ENCODE measurements at regions not wholly inside any gene's neighbourhood (a gene's known extent, or its start where the extent isn't known, plus 50 kb on each side); places are given as distances from the start of the nearest gene placed in this dataset.

DNA sequence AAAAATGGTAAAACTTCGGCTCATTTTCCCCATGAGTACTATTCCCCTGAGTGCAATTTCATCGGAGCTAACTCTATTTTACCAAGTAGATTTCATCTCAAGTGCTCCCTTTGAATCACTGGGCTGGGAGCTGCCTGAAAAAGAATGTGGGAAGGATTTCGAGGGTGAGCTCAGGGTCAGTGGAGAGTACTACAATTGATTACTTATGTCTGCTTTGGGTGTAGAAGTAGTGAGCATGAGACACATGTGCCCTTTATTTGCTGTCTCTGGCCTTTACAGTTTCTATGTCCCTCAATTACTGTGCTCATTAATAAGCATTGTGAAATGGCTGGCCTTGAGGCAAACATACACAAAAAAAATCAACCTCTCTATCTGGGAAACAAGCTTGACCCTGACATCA lies 172.7 kb upstream of the RFX3 start:
- RAD21 ChIA-PET (ENCODE audit: low non-redundant PET in 1 of 2, low total read pairs in 2 of 2, uncharacterized antibody in 2 of 2, unreplicated experiment in 2 of 2): no interaction called here
- no TSS peak for BruUV-seq (replicated peaks)
- Histone ChIP-seq H3K4me1 (ENCODE audit: control insufficient read depth in 1 of 2, insufficient read depth in 2 of 2, low read length in 2 of 2) (no peaks in the 10 kb centered on the region), H3K4me2 (ENCODE audit: low read length) (no peak overlapping the region), H3K9me3 (ENCODE audit: control insufficient read depth in 1 of 2, insufficient read depth in 1 of 2, low read depth in 1 of 2, low read length in 2 of 2) (no peaks in the 10 kb centered on the region), H3K9me2 (ENCODE audit: insufficient read depth) (no peaks in the 10 kb centered on the region), H3K9ac (ENCODE audit: low read length) (no peak overlapping the region), H3K36me3 (ENCODE audit: control insufficient read depth in 1 of 2, insufficient read depth in 2 of 2, low read length in 2 of 2) (no peaks in the 10 kb centered on the region), H3K27me3 (ENCODE audit: insufficient read depth, low read length) (no peaks in the 10 kb centered on the region), H3K27ac (ENCODE audit: low read depth, low read length) (no peak overlapping the region), H4K20me1 (ENCODE audit: insufficient read depth) (no peaks in the 10 kb centered on the region), H3K4me3 (replicated peaks in 1 of 2; ENCODE audit: low read depth in 1 of 2, low read length in 2 of 2) (no peak overlapping the region), H2AFZ (ENCODE audit: low read depth, low read length, poor library complexity, severe bottlenecking) (no peak overlapping the region), H3K79me2 (ENCODE audit: insufficient read depth, low read length) (no peaks in the 10 kb centered on the region)
- POLR2A ChIA-PET: interaction anchor here (1.0 kb wide), 1 partner anchor 11 kb away, joined by 3 read pairs; no protein-coding TSS in a partner anchor
- TF ChIP-seq SIN3A (IDR thresholded peaks at IDR 0.05; ENCODE audit: low read depth) (no peak), CEBPB (IDR thresholded peaks at IDR 0.05; ENCODE audit: low read depth) (no peak), YY1 (IDR thresholded peaks at IDR 0.05; ENCODE audit: extremely low read depth, insufficient replicate concordance, low read depth, low read length) (no peak), FOSL1 (IDR thresholded peaks at IDR 0.05; ENCODE audit: low read depth) (no peak), JUND (IDR thresholded peaks at IDR 0.05) (no peak), RAD21 (IDR thresholded peaks at IDR 0.05; ENCODE audit: low read depth) (no peak), EZH2 (IDR thresholded peaks at IDR 0.05) (no peak), ZFX (IDR thresholded peaks at IDR 0.05) (no peak), EZH2phosphoT487 (IDR thresholded peaks at IDR 0.05; ENCODE audit: borderline replicate concordance) (no peak), ELF1 (IDR thresholded peaks at IDR 0.05; ENCODE audit: borderline replicate concordance, low read depth) (no peak), POLR2AphosphoS5 (IDR thresholded peaks at IDR 0.05; ENCODE audit: low read depth, low read length) (no peak), ATF3 (IDR thresholded peaks at IDR 0.05) (no peak), EGR1 (IDR thresholded peaks at IDR 0.05; ENCODE audit: low read depth) (no peak), TCF7L2 (IDR thresholded peaks at IDR 0.05; ENCODE audit: borderline replicate concordance, extremely low read depth, insufficient read depth, insufficient read length) (no peak), CBX3 (IDR thresholded peaks at IDR 0.05; ENCODE audit: low read depth) (no peak), SRF (IDR thresholded peaks at IDR 0.05; ENCODE audit: low read depth) (no peak), SP1 (IDR thresholded peaks at IDR 0.05; ENCODE audit: low read depth) (no peak)
- TF ChIP-seq, protein P1, sequence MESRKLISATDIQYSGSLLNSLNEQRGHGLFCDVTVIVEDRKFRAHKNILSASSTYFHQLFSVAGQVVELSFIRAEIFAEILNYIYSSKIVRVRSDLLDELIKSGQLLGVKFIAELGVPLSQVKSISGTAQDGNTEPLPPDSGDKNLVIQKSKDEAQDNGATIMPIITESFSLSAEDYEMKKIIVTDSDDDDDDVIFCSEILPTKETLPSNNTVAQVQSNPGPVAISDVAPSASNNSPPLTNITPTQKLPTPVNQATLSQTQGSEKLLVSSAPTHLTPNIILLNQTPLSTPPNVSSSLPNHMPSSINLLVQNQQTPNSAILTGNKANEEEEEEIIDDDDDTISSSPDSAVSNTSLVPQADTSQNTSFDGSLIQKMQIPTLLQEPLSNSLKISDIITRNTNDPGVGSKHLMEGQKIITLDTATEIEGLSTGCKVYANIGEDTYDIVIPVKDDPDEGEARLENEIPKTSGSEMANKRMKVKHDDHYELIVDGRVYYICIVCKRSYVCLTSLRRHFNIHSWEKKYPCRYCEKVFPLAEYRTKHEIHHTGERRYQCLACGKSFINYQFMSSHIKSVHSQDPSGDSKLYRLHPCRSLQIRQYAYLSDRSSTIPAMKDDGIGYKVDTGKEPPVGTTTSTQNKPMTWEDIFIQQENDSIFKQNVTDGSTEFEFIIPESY (IDR thresholded peaks at IDR 0.05; ENCODE audit: extremely low read depth, insufficient replicate concordance, low read length): no peak
- TF ChIP-seq, protein P2, sequence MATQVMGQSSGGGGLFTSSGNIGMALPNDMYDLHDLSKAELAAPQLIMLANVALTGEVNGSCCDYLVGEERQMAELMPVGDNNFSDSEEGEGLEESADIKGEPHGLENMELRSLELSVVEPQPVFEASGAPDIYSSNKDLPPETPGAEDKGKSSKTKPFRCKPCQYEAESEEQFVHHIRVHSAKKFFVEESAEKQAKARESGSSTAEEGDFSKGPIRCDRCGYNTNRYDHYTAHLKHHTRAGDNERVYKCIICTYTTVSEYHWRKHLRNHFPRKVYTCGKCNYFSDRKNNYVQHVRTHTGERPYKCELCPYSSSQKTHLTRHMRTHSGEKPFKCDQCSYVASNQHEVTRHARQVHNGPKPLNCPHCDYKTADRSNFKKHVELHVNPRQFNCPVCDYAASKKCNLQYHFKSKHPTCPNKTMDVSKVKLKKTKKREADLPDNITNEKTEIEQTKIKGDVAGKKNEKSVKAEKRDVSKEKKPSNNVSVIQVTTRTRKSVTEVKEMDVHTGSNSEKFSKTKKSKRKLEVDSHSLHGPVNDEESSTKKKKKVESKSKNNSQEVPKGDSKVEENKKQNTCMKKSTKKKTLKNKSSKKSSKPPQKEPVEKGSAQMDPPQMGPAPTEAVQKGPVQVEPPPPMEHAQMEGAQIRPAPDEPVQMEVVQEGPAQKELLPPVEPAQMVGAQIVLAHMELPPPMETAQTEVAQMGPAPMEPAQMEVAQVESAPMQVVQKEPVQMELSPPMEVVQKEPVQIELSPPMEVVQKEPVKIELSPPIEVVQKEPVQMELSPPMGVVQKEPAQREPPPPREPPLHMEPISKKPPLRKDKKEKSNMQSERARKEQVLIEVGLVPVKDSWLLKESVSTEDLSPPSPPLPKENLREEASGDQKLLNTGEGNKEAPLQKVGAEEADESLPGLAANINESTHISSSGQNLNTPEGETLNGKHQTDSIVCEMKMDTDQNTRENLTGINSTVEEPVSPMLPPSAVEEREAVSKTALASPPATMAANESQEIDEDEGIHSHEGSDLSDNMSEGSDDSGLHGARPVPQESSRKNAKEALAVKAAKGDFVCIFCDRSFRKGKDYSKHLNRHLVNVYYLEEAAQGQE (IDR thresholded peaks at IDR 0.05; ENCODE audit: low read depth): no peak
- TF ChIP-seq, protein P3, sequence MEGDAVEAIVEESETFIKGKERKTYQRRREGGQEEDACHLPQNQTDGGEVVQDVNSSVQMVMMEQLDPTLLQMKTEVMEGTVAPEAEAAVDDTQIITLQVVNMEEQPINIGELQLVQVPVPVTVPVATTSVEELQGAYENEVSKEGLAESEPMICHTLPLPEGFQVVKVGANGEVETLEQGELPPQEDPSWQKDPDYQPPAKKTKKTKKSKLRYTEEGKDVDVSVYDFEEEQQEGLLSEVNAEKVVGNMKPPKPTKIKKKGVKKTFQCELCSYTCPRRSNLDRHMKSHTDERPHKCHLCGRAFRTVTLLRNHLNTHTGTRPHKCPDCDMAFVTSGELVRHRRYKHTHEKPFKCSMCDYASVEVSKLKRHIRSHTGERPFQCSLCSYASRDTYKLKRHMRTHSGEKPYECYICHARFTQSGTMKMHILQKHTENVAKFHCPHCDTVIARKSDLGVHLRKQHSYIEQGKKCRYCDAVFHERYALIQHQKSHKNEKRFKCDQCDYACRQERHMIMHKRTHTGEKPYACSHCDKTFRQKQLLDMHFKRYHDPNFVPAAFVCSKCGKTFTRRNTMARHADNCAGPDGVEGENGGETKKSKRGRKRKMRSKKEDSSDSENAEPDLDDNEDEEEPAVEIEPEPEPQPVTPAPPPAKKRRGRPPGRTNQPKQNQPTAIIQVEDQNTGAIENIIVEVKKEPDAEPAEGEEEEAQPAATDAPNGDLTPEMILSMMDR (IDR thresholded peaks at IDR 0.05 in 2 of 3, conservative IDR thresholded peaks at IDR 0.05 in 1 of 3; ENCODE audit: borderline replicate concordance in 1 of 3, insufficient read depth in 1 of 3, low read depth in 2 of 3, low read length in 2 of 3): no peak
- DNase-seq (ENCODE audit: low read depth, low spot score) (no peak), ATAC-seq (no peak)
- intact Hi-C loops (cut with micrococcal nuclease): no loop called here
- CTCF ChIA-PET: no interaction called here
